K562 (cell line): ENCODE measurements at regions not wholly inside any gene's neighbourhood (a gene's known extent, or its start where the extent isn't known, plus 50 kb on each side); places are given as distances from the start of the nearest gene placed in this dataset.

Experiments used
- ATAC-seq: fragments of 200-7000 bp; cut with Tn5 transposase; 3 replicates; pipeline ENCODE4 v1.9.1; 2020; ENCODE audit warnings: moderate library complexity
- BruUV-seq: library from RNA; stranded (reverse); fragments of 400-500 nt; replicated peaks from 2 replicates; lab custom pipeline; 2021; lab: Mats Ljungman, UMichigan
- CTCF ChIA-PET: fragments of 300-600 bp; formaldehyde crosslinking; extraction: SDS; loops from one replicate; lab custom pipeline; 2021; ENCODE audit warnings: low intra/inter-chr PET ratio; lab: Yijun Ruan, JAX
- POLR2A ChIA-PET: fragments of 300-600, 350-650 bp; sonication (Branson Sonifier 250); formaldehyde crosslinking; extraction: SDS; loops from one replicate; lab custom pipeline; 2021; ENCODE audit warnings: antibody characterized with exemption, inconsistent platforms; lab: Yijun Ruan, JAX
- DNase-seq, 4 experiments: peaks; one replicate each; pipeline versions ENCODE4 v3.0.0 to v3.0.0-alpha.2; 2011 to 2018; ENCODE audit warnings: low spot score in 3 of 4, mixed read lengths in 3 of 4; ENCODE audit errors: extremely low read depth in 1 of 4
- FAIRE-seq: peaks from 2 replicates; lab custom pipeline; 2011; peaks lifted over from hg19 to GRCh38; lab: Jason Lieb, UNC
- H2AFZ ChIP-seq: 2 replicates; pipeline ENCODE4 v1.6.0; 2011; ENCODE audit warnings: low read depth, low read length, control low read depth, inconsistent platforms
- H3K27ac ChIP-seq: fragments of 200-600 bp; 3 replicates; pipeline ENCODE4 v1.8.0; 2011; ENCODE audit warnings: low read depth, mild to moderate bottlenecking, control low read depth, inconsistent platforms, low read length, moderate library complexity, mixed read lengths; ENCODE audit errors: extremely low read depth
- H3K27me3 ChIP-seq, 2 experiments: fragments of 300-600 bp in 1 of 2; 2 replicates in 1 of 2; 3 replicates in 1 of 2; pipeline versions ENCODE4 v1.6.0 to v1.8.0; 2011; ENCODE audit warnings: inconsistent platforms in 2 of 2, low read length in 2 of 2, mild to moderate bottlenecking in 1 of 2, mixed read lengths in 1 of 2, moderate library complexity in 1 of 2; ENCODE audit not compliant: control insufficient read depth in 2 of 2, insufficient read depth in 2 of 2
- H3K36me3 ChIP-seq: fragments of 300-600 bp; 3 replicates; pipeline ENCODE4 v1.8.0; 2011; ENCODE audit warnings: mild to moderate bottlenecking, low read length, inconsistent platforms; ENCODE audit not compliant: control insufficient read depth, insufficient read depth
- H3K4me1 ChIP-seq, 2 experiments: fragments of 200-600 bp in 1 of 2; replicated peaks in 1 of 2; 2 replicates in 1 of 2; 3 replicates in 1 of 2; pipeline versions ENCODE4 v1.5.1 to v1.8.0; 2011; ENCODE audit warnings: inconsistent platforms in 2 of 2, low read length in 2 of 2, mild to moderate bottlenecking in 1 of 2, mixed read lengths in 1 of 2, moderate library complexity in 1 of 2; ENCODE audit not compliant: control insufficient read depth in 2 of 2, insufficient read depth in 2 of 2
- H3K4me2 ChIP-seq: 2 replicates; pipeline ENCODE4 v1.6.1; 2011; ENCODE audit warnings: low read length, control low read depth, inconsistent platforms, mixed read lengths; ENCODE audit not compliant: insufficient read depth
- H3K4me3 ChIP-seq: fragments of 200-600 bp; sonication (generic), shearing (Covaris generic); 2 replicates; pipeline ENCODE4 v1.5.1; 2016; ENCODE audit warnings: control low read depth, inconsistent platforms
- H3K79me2 ChIP-seq: fragments of 200-600 bp; 3 replicates; pipeline ENCODE4 v1.8.0; 2011; ENCODE audit warnings: low read length, inconsistent platforms; ENCODE audit not compliant: control insufficient read depth, insufficient read depth
- H3K9ac ChIP-seq, 2 experiments: 2 replicates each; pipeline versions ENCODE4 v1.6.0 to v1.6.1; 2011; ENCODE audit warnings: low read depth in 2 of 2, low read length in 2 of 2, control low read depth in 1 of 2, inconsistent platforms in 1 of 2, mild to moderate bottlenecking in 1 of 2, mixed read lengths in 1 of 2; ENCODE audit not compliant: insufficient read depth in 1 of 2
- H3K9me1 ChIP-seq: one replicate; pipeline ENCODE4 v1.6.0; 2011; ENCODE audit warnings: inconsistent platforms, mild to moderate bottlenecking, low read length, moderate library complexity; ENCODE audit not compliant: control insufficient read depth, insufficient read depth
- H3K9me3 ChIP-seq: replicated peaks from 2 replicates; pipeline ENCODE4 v1.5.1; 2011; ENCODE audit warnings: low read depth, low read length, inconsistent platforms; ENCODE audit not compliant: control insufficient read depth, insufficient read depth
- H4K20me1 ChIP-seq: replicated peaks from 2 replicates; pipeline ENCODE4 v1.6.1; 2011; ENCODE audit warnings: low read length, inconsistent platforms, mixed read lengths; ENCODE audit not compliant: control insufficient read depth, insufficient read depth
- BRD4 ChIP-seq: fragments of 200-600 bp; sonication (generic); IDR thresholded peaks from 2 replicates; pipeline ENCODE4 v1.6.1; 2017; ENCODE audit warnings: inconsistent platforms
- KDM2B ChIP-seq: fragments of 250-450 bp; sonication (Bioruptor Pico); IDR thresholded peaks from 2 replicates; pipeline ENCODE4 v1.8.0; 2021; ENCODE audit warnings: mild to moderate bottlenecking, moderate library complexity
- SMARCE1 ChIP-seq: fragments of 450-650 bp; IDR thresholded peaks from 2 replicates; pipeline ENCODE4 v1.7.1; 2016; ENCODE audit warnings: mild to moderate bottlenecking
- SRF ChIP-seq, 2 experiments: fragments of 250-450, 450-650 bp in 1 of 2; sonication (Bioruptor Pico) in 1 of 2; sonication (generic) in 1 of 2; formaldehyde crosslinking; IDR thresholded peaks; 2 replicates each; pipeline versions ENCODE4 v1.5.0 to v1.5.1; 2020 to 2022; ENCODE audit warnings: mild to moderate bottlenecking in 1 of 2, missing genetic modification reagents in 1 of 2
- TFAM ChIP-seq: fragments of 250-450 bp; sonication (Bioruptor Pico); conservative IDR thresholded peaks from 2 replicates; pipeline ENCODE4 v1.5.0; 2021; ENCODE audit warnings: mild to moderate bottlenecking, moderate library complexity
- WGBS: fragments of 100-300 bp; shearing (Covaris generic); methylation state at CpG from one replicate; pipeline ENCODE4 v1.1.6; 2016; ENCODE audit warnings: low coverage, mixed read lengths; ENCODE audit not compliant: insufficient coverage; ENCODE audit errors: missing lambda C conversion rate; 5-methylcytosine and 5-hydroxymethylcytosine counted together
- in situ Hi-C: fragments of 300-500 bp; cut with MboI; formaldehyde crosslinking; loops from 4 replicates; pipeline ENCODE4 v1.15.0; 2018; ENCODE audit warnings: inconsistent platforms, mixed read lengths
- intact Hi-C: fragments of 100-400 bp; cut with micrococcal nuclease; formaldehyde crosslinking; loops from 2 replicates; pipeline ENCODE4 v1.14.2; 2022

DNA sequence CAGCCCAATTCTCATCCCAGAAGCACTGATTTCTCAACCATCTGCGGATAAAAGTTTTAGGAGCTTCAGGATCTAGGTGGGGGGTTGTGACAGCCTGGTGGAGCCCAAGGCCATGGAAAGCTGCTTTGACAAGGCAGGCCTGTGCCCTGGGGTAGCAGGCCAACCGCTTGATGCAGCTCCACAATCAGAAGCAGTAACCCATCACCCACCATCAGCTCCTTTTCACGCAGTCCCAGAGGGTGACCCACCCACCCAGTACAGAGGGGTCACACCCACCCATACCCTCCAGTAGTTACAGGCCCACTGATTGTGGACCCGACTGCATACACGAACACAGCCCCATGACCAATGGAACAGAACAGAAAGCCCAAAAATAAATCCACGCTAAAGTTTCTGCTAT, 253.9 kb downstream of the AHR start:
- DNase-seq (no peak), ATAC-seq (no peak), FAIRE-seq (no peak)
- Histone ChIP-seq H3K4me1 (no peaks in the 10 kb centered on the region), H4K20me1 (no peaks in the 10 kb centered on the region), H3K4me2 (no peak overlapping the region), H3K9me3 (no peaks in the 10 kb centered on the region), H3K27ac (no peak overlapping the region), H3K27me3 (no peaks in the 10 kb centered on the region), H3K79me2 (no peaks in the 10 kb centered on the region), H3K9me1 (no peaks in the 10 kb centered on the region), H2AFZ (no peak overlapping the region), H3K36me3 (no peaks in the 10 kb centered on the region), H3K4me3 (no peak overlapping the region), H3K9ac (no peak overlapping the region)
- no TSS peak for BruUV-seq
- intact Hi-C loops (no loop called here), in situ Hi-C loops (no loop called here)
- WGBS: 2% methylated on average over 6 of the region's 6 CpGs
- ChIA-PET CTCF (no interaction called here), POLR2A (no interaction called here)
- no peak for TF ChIP-seq KDM2B (CRISPR knock-in tag)
- no peak for TF ChIP-seq SRF (CRISPR knock-in tag; IDR thresholded peaks at IDR 0.05)

DNA sequence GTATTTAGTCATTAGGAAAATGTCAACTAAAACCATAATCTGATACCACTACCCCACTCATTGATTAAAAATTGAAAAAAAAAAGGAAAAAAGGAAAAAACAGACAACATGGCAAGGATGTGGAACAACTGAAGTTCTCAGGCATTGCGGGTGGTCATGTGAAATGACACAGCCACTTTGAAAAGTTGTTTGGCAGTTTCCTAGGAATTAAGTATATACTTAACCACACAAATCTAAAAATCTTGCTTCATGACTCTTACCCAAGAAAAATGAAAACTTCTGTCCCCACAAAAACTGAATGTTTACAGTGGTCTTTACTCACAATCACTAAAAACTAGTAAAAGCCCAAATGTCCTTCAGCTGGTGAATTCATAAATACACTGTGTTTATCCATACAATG, 254.5 kb downstream of the AHR start:
- Histone ChIP-seq H4K20me1 (no peaks in the 10 kb centered on the region), H3K27ac (no peak overlapping the region), H3K4me2 (no peak overlapping the region), H3K79me2 (no peaks in the 10 kb centered on the region), H3K36me3 (no peaks in the 10 kb centered on the region), H3K4me3 (no peak overlapping the region), H3K9me1 (no peaks in the 10 kb centered on the region), H3K9me3 (no peaks in the 10 kb centered on the region), H3K27me3 (no peaks in the 10 kb centered on the region), H3K4me1 (no peaks in the 10 kb centered on the region), H2AFZ (no peak overlapping the region), H3K9ac (no peak overlapping the region)
- no TSS peak for BruUV-seq
- WGBS: 0% methylated on average over 1 of the region's 1 CpG
- FAIRE-seq (no peak), DNase-seq (no peak), ATAC-seq (no peak)
- CTCF ChIA-PET: no interaction called here
- intact Hi-C loops: no loop called here
- POLR2A ChIA-PET: no interaction called here
- no peak for TF ChIP-seq TFAM (CRISPR knock-in tag)
- no peak for TF ChIP-seq SMARCE1
- no peak for TF ChIP-seq BRD4
- in situ Hi-C loops: no loop called here
